Bronchial epithelial cell (primary cell): ENCODE measurements at regions not wholly inside any gene's neighbourhood (a gene's known extent, or its start where the extent isn't known, plus 50 kb on each side); places are given as distances from the start of the nearest gene placed in this dataset.
"Not testable (repeated sequence)": the region's sequence is repeated elsewhere in the genome, so short reads cannot be mapped to it uniquely, and the experiment has no call there.

Experiments
- DNase-seq: peaks from one replicate; pipeline ENCODE4 v3.0.0-alpha.2; 2010; ENCODE audit warnings: low read depth
- FAIRE-seq: peaks from 2 replicates; lab custom pipeline; 2011; peaks lifted over from hg19 to GRCh38; lab: Jason Lieb, UNC
- H3K27me3 ChIP-seq: 2 replicates; pipeline ENCODE4 v1.5.1; 2011; ENCODE audit warnings: low read length; ENCODE audit not compliant: control insufficient read depth, insufficient read depth
- H3K36me3 ChIP-seq: 2 replicates; pipeline ENCODE4 v1.5.1; 2011; ENCODE audit warnings: low read length; ENCODE audit not compliant: control insufficient read depth, insufficient read depth
- H3K4me3 ChIP-seq: 2 replicates; pipeline ENCODE4 v1.5.1; 2011; ENCODE audit warnings: mild to moderate bottlenecking, low read depth, low read length, control low read depth
- TF ChIP-seq, protein P1 (sequence below): IDR thresholded peaks from 2 replicates; pipeline ENCODE4 v1.5.1; 2011; ENCODE audit warnings: mild to moderate bottlenecking, moderate library complexity, low read length, control low read depth, inconsistent platforms; ENCODE audit not compliant: insufficient read depth, severe bottlenecking

- DNase-seq, result no peak
- no peak for FAIRE-seq
- H3K27me3 ChIP-seq, result no peaks in the 10 kb centered on the region
These were observed 500.1 kb downstream of the IGSF11 start for GRCh38 chr3:118534519-118534918.

DNA sequence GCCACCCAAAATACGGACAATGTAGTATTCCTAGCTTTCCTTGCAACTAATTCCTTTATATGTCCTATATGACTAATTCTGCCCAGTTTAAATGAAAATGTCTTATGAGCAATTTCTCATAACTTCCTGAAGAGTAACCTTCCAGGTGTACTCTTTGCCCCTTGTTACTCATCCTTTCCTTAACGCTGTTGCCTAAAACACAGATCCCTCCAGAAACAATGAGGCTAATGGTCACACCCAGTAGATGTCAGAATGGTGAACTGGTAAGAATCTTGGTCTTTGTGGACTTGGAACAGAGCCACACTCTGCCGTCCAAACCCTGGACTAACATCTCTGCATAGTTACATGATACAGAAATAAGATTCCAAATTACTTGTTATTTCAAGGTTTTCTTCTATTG is 497.9 kb downstream of the IGSF11 start:
- TF ChIP-seq, protein P1, sequence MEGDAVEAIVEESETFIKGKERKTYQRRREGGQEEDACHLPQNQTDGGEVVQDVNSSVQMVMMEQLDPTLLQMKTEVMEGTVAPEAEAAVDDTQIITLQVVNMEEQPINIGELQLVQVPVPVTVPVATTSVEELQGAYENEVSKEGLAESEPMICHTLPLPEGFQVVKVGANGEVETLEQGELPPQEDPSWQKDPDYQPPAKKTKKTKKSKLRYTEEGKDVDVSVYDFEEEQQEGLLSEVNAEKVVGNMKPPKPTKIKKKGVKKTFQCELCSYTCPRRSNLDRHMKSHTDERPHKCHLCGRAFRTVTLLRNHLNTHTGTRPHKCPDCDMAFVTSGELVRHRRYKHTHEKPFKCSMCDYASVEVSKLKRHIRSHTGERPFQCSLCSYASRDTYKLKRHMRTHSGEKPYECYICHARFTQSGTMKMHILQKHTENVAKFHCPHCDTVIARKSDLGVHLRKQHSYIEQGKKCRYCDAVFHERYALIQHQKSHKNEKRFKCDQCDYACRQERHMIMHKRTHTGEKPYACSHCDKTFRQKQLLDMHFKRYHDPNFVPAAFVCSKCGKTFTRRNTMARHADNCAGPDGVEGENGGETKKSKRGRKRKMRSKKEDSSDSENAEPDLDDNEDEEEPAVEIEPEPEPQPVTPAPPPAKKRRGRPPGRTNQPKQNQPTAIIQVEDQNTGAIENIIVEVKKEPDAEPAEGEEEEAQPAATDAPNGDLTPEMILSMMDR, result no peak
- Histone ChIP-seq H3K4me3 (no peak overlapping the region), H3K27me3 (no peaks in the 10 kb centered on the region), H3K36me3 (no peaks in the 10 kb centered on the region)
- FAIRE-seq (peak; percentile 58), DNase-seq (peak; percentile 97)

More at GRCh38 chr3:118534519-118534918, 500.1 kb downstream of the IGSF11 start:
- TF ChIP-seq, protein P1, result no peak
- H3K4me3 ChIP-seq, result no peak overlapping the region
- H3K36me3 ChIP-seq, result no peaks in the 10 kb centered on the region

DNA sequence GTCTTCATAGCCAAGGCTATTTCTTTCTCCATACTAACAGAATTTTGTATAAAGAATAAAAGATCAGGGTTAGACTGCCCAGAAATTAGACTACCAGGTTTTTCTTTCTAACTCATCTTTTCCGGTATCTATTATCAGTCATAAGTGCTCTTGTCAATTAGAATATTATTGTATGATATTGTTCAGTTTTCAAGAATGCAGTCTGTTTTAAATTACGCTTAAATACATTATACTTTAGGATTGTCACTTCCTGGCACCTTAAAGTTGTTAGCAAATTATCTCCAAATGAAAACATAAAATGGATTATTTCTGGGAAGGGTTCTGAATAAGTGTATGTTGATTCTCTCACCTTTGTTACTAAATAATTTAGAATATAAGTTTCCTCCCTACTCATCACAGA is 497.2 kb downstream of the IGSF11 start:
- H3K36me3 ChIP-seq, result no peaks in the 10 kb centered on the region
- no peaks in the 10 kb centered on the region for H3K27me3 ChIP-seq
- FAIRE-seq, result no peak
- no peak for DNase-seq
- H3K4me3 ChIP-seq, result no peak overlapping the region
- TF ChIP-seq, protein P1, result no peak

- DNase-seq (no peak), FAIRE-seq (no peak)
- H3K27me3 ChIP-seq, result no peaks in the 10 kb centered on the region
- TF ChIP-seq, protein P1, result no peak
- no peaks in the 10 kb centered on the region for H3K36me3 ChIP-seq
- H3K4me3 ChIP-seq, result no peak overlapping the region
These were observed 496.5 kb downstream of the IGSF11 start for GRCh38 chr3:118538187-118538586.

GRCh38 chr3:118539820-118540447 is 494.7 kb downstream of the IGSF11 start:
- not testable (repeated sequence) for DNase-seq, H3K36me3 ChIP-seq, FAIRE-seq, H3K27me3 ChIP-seq, H3K4me3 ChIP-seq

- not testable (repeated sequence) for FAIRE-seq, H3K36me3 ChIP-seq, H3K27me3 ChIP-seq, H3K4me3 ChIP-seq
- DNase-seq, result peak; percentile 86
These were observed 494.2 kb downstream of the IGSF11 start for GRCh38 chr3:118540448-118540821.

- TF ChIP-seq, protein P1, result no peak
- FAIRE-seq (no peak), DNase-seq (no peak)
- H3K27me3 ChIP-seq, result no peaks in the 10 kb centered on the region
- no peaks in the 10 kb centered on the region for H3K36me3 ChIP-seq
- no peak overlapping the region for H3K4me3 ChIP-seq
These were observed 493.8 kb downstream of the IGSF11 start for GRCh38 chr3:118540826-118541225.
